ENCODE measurements at regions not wholly inside any gene's neighbourhood (a gene's known extent, or its start where the extent isn't known, plus 50 kb on each side); places are given as distances from the start of the nearest gene placed in this dataset.

GRCh38 chr14:43476822-43477221 lies 1030.3 kb downstream of the FSCB start:
- H3K79me2 ChIP-seq (ENCODE audit: insufficient read depth, low read length) = no peaks in the 10 kb centered on the region
- no peaks in the 10 kb centered on the region for H4K20me1 ChIP-seq (ENCODE audit: insufficient read depth, low read length)
- no peak overlapping the region for H3K27ac ChIP-seq (ENCODE audit: low read length)
- ATAC-seq (ENCODE audit: insufficient read depth, low read depth) (no peak), DNase-seq (no peak)
- no peaks in the 10 kb centered on the region for H3K9me3 ChIP-seq (ENCODE audit: insufficient read depth, low read length, severe bottlenecking)
- TF ChIP-seq CTCF (IDR thresholded peaks at IDR 0.05; ENCODE audit: borderline replicate concordance, extremely low read depth, low read length, poor library complexity, severe bottlenecking) = no peak
- TF ChIP-seq EZH2 (IDR thresholded peaks at IDR 0.05; ENCODE audit: borderline replicate concordance, low read depth, low read length, severe bottlenecking) = no peak
- H3K27me3 ChIP-seq (ENCODE audit: insufficient read depth, low read length, poor library complexity) = no peaks in the 10 kb centered on the region
- no peak overlapping the region for H3K9ac ChIP-seq (ENCODE audit: low read depth, low read length)
- no peaks in the 10 kb centered on the region for H3K4me1 ChIP-seq (ENCODE audit: insufficient read depth, low read length)
- no peaks in the 10 kb centered on the region for H3K36me3 ChIP-seq (ENCODE audit: insufficient read depth, low read length)
- H2AFZ ChIP-seq (ENCODE audit: low read depth, low read length) = no peak overlapping the region
- no peak overlapping the region for H3K4me3 ChIP-seq (ENCODE audit: low read depth in 1 of 2, low read length in 2 of 2)
- H3K4me2 ChIP-seq (ENCODE audit: insufficient read depth, low read length) = no peak overlapping the region

GRCh38 chr14:43475757-43476156 lies 1031.3 kb downstream of the FSCB start:
- H3K27ac ChIP-seq (ENCODE audit: low read length) = no peak overlapping the region
- no peak overlapping the region for H3K4me2 ChIP-seq (ENCODE audit: insufficient read depth, low read length)
- H3K36me3 ChIP-seq (ENCODE audit: insufficient read depth, low read length) = no peaks in the 10 kb centered on the region
- H3K4me3 ChIP-seq (ENCODE audit: low read depth in 1 of 2, low read length in 2 of 2) = no peak overlapping the region
- no peaks in the 10 kb centered on the region for H3K27me3 ChIP-seq (ENCODE audit: insufficient read depth, low read length, poor library complexity)
- H4K20me1 ChIP-seq (ENCODE audit: insufficient read depth, low read length) = no peaks in the 10 kb centered on the region
- H3K9ac ChIP-seq (ENCODE audit: low read depth, low read length) = no peak overlapping the region
- no peak for DNase-seq
- no peaks in the 10 kb centered on the region for H3K4me1 ChIP-seq (ENCODE audit: insufficient read depth, low read length)
- no peak overlapping the region for H2AFZ ChIP-seq (ENCODE audit: low read depth, low read length)
- ATAC-seq (ENCODE audit: insufficient read depth, low read depth) = no peak
- no peaks in the 10 kb centered on the region for H3K9me3 ChIP-seq (ENCODE audit: insufficient read depth, low read length, severe bottlenecking)
- TF ChIP-seq EZH2 (IDR thresholded peaks at IDR 0.05; ENCODE audit: borderline replicate concordance, low read depth, low read length, severe bottlenecking) (no peak), CTCF (IDR thresholded peaks at IDR 0.05; ENCODE audit: borderline replicate concordance, extremely low read depth, low read length, poor library complexity, severe bottlenecking) (no peak)
- no peaks in the 10 kb centered on the region for H3K79me2 ChIP-seq (ENCODE audit: insufficient read depth, low read length)

- no peak overlapping the region for H3K9ac ChIP-seq (ENCODE audit: low read depth, low read length)
- H3K36me3 ChIP-seq (ENCODE audit: insufficient read depth, low read length) = no peaks in the 10 kb centered on the region
- TF ChIP-seq EZH2 (IDR thresholded peaks at IDR 0.05; ENCODE audit: borderline replicate concordance, low read depth, low read length, severe bottlenecking) (no peak), CTCF (IDR thresholded peaks at IDR 0.05; ENCODE audit: borderline replicate concordance, extremely low read depth, low read length, poor library complexity, severe bottlenecking) (no peak)
- H3K79me2 ChIP-seq (ENCODE audit: insufficient read depth, low read length) = no peaks in the 10 kb centered on the region
- no peak overlapping the region for H3K27ac ChIP-seq (ENCODE audit: low read length)
- DNase-seq (no peak), ATAC-seq (ENCODE audit: insufficient read depth, low read depth) (no peak)
- H3K4me2 ChIP-seq (ENCODE audit: insufficient read depth, low read length) = no peak overlapping the region
- no peaks in the 10 kb centered on the region for H3K27me3 ChIP-seq (ENCODE audit: insufficient read depth, low read length, poor library complexity)
- H3K4me3 ChIP-seq (ENCODE audit: low read depth in 1 of 2, low read length in 2 of 2) = no peak overlapping the region
- no peaks in the 10 kb centered on the region for H4K20me1 ChIP-seq (ENCODE audit: insufficient read depth, low read length)
- no peak overlapping the region for H2AFZ ChIP-seq (ENCODE audit: low read depth, low read length)
- H3K9me3 ChIP-seq (ENCODE audit: insufficient read depth, low read length, severe bottlenecking) = no peaks in the 10 kb centered on the region
- H3K4me1 ChIP-seq (ENCODE audit: insufficient read depth, low read length) = no peaks in the 10 kb centered on the region
Measured at GRCh38 chr14:43471595-43471994, 1035.5 kb downstream of the FSCB start.

- Histone ChIP-seq H3K79me2 (ENCODE audit: insufficient read depth, low read length) (no peaks in the 10 kb centered on the region), H3K4me3 (ENCODE audit: low read depth in 1 of 2, low read length in 2 of 2) (no peak overlapping the region), H3K4me1 (ENCODE audit: insufficient read depth, low read length) (no peaks in the 10 kb centered on the region), H4K20me1 (ENCODE audit: insufficient read depth, low read length) (no peaks in the 10 kb centered on the region), H3K27ac (ENCODE audit: low read length) (no peak overlapping the region), H3K27me3 (ENCODE audit: insufficient read depth, low read length, poor library complexity) (no peaks in the 10 kb centered on the region), H3K9ac (ENCODE audit: low read depth, low read length) (no peak overlapping the region), H2AFZ (ENCODE audit: low read depth, low read length) (no peak overlapping the region), H3K4me2 (ENCODE audit: insufficient read depth, low read length) (no peak overlapping the region), H3K36me3 (ENCODE audit: insufficient read depth, low read length) (no peaks in the 10 kb centered on the region), H3K9me3 (ENCODE audit: insufficient read depth, low read length, severe bottlenecking) (no peaks in the 10 kb centered on the region)
- no peak for DNase-seq
- ATAC-seq (ENCODE audit: insufficient read depth, low read depth) = no peak
- TF ChIP-seq CTCF (IDR thresholded peaks at IDR 0.05; ENCODE audit: borderline replicate concordance, extremely low read depth, low read length, poor library complexity, severe bottlenecking) = no peak
- TF ChIP-seq EZH2 (IDR thresholded peaks at IDR 0.05; ENCODE audit: borderline replicate concordance, low read depth, low read length, severe bottlenecking) = no peak
Measured at GRCh38 chr14:43464968-43465367, 1042.1 kb downstream of the FSCB start.

All from DND-41 (cell line).